ENCODE measurements at regions not wholly inside any gene's neighbourhood (a gene's known extent, or its start where the extent isn't known, plus 50 kb on each side); places are given as distances from the start of the nearest gene placed in this dataset.
A peak's percentile ranks its signal among the peaks of the same experiment; 100 is the strongest.

- no peak for DNase-seq
These were observed 299.0 kb downstream of the FBXO15 start for GRCh38 chr18:73848656-73849055.

GRCh38 chr18:73843455-73843854, 304.2 kb downstream of the FBXO15 start:
- DNase-seq, result no peak

GRCh38 chr18:73842795-73843394, 304.7 kb downstream of the FBXO15 start:
- DNase-seq, result peak; percentile 36

DNA sequence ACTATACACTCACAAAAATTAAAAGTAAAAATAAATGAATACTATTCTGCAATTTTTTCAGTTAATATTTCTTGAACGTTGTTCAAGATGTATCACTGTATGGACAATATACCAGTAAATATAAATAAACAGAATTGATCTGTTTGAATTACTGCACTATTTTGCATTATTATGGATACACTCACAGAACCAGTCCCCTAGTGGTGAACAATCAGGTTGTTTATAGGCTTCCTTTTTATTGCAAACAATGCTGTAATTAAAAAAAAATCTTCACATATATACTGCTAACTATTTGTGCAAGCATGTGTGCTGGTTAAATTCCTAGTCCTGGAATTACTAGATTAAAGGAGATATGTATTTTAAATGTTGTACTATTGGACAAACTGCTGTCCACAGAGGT, 306.0 kb downstream of the FBXO15 start:
- DNase-seq, result no peak

GRCh38 chr18:73840319-73840945, 307.2 kb downstream of the FBXO15 start:
- DNase-seq, result no peak

DNA sequence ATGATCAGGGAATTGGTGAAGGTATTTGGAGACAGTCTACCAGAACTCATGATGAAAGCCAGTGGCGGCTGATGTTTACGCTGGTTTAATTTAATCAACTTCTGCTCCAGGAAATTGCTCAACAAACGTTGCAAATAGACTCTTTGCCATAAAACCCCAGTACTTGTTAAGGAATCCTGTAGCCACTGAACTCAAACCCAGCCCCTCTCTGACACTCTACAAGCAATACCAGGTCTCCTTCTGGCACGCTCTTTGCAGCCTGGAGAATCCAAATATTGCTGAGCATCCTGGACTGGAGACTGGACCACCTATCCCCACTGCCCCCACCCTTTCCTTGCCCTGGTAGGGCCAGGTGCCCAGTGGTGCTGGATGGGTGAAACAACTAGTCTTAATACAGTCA, 308.2 kb downstream of the FBXO15 start:
- no peak for DNase-seq

DNA sequence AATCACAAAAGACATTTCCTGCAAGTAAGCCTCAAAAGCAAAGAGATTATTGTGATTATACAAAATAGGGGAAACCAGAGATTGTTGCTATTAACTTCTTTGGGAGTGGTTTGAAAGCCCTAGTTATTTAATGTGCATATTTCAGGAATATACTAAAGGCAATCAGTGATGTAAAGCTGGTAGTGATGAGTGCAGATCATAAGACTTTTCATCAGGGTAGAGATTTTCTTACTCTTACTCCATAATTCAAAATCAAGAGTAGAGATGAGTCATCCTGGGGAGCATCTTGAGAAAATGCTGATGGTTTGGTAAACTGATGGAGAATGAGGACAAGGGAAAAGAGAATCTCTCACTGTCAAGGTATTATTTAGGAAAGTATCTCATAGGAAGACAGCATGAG, 309.5 kb downstream of the FBXO15 start:
- DNase-seq, result no peak

- no peak for DNase-seq
These were observed 311.8 kb downstream of the FBXO15 start for GRCh38 chr18:73835656-73836364.

GRCh38 chr18:73835039-73835438, 312.6 kb downstream of the FBXO15 start:
- no peak for DNase-seq

- no peak for DNase-seq
These were observed 315.9 kb downstream of the FBXO15 start for GRCh38 chr18:73831688-73832087.

GRCh38 chr18:73829146-73829545, 318.5 kb downstream of the FBXO15 start:
- DNase-seq, result no peak

- DNase-seq, result no peak
These were observed 319.8 kb downstream of the FBXO15 start for GRCh38 chr18:73827801-73828200.

GRCh38 chr18:73826098-73826497, 321.5 kb downstream of the FBXO15 start:
- DNase-seq, result no peak

DNA sequence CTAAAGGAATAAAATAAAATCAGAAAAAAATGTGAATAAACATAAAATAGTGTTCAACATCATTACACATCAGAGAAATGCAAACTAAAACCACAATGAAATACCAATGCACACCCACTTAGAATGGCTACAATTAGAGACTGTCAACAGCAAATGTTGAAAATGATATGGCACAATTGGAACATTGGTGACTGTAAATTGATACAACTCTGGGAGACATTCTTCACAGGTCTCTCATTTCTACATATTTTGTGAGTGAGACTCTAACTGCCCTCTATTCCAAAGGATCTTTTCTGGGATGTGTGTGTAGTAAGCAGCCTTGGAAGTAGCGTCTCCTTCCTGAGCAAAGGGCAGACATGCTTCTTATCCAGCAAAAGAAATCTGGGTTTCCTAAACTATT, 323.0 kb downstream of the FBXO15 start:
- no peak for DNase-seq

DNA sequence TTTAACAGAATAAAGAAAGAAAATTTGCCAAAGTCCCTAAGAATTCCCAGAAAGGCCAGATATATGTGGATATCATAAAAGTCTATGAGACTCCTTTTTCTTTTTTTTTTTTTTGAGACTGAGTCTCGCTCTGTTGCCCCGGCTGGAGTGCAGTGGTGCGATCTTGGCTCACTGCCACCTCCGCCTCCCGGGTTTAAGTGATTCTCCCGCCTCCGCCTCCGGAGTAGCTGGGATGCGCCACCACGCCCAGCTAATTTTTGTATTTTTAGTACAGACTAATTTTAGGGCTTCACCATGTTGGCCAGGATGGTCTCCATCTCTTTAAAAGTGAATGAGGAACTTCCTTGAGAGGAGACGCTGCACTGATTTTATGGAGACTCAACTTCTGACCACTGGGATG, 335.2 kb downstream of the FBXO15 start:
- no peak for DNase-seq

DNA sequence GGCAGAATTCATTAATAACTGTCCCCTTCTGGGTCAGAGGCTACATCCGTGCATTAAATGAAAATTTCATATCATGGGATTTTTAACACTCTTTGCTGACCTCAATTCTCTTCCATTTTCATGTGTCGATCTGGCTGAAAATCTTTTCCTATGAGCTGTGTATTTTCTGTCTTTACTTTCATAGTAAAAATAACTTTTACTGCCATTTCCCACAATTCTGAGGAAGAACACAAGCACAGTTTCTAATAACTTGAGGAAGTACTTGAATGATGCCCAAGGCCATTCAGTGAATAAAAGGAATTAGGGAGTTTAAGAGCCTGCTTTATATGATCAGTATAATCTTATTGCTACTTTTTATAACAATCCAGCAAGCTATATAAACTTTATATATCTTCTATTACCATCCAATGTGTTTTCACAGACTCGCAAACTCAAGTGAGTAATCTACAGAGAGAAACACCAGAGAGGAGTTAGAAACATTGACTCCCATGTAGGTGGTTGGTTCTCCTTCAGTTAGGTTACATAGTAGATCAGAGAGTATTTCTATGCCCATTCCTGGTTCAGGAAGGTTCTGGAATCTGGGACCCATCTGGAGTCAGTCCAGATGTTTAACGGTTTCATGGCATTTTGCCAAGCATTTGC, 340.0 kb downstream of the FBXO15 start:
- no peak for DNase-seq

GRCh38 chr18:73805991-73806390, 341.6 kb downstream of the FBXO15 start:
- no peak for DNase-seq

GRCh38 chr18:73797419-73797818, 350.2 kb downstream of the FBXO15 start:
- no peak for DNase-seq

GRCh38 chr18:73793386-73793785, 354.2 kb downstream of the FBXO15 start:
- no peak for DNase-seq

- no peak for DNase-seq
These were observed 356.6 kb downstream of the FBXO15 start for GRCh38 chr18:73791081-73791480.

GRCh38 chr18:73790587-73790986, 357.0 kb downstream of the FBXO15 start:
- no peak for DNase-seq

DNA sequence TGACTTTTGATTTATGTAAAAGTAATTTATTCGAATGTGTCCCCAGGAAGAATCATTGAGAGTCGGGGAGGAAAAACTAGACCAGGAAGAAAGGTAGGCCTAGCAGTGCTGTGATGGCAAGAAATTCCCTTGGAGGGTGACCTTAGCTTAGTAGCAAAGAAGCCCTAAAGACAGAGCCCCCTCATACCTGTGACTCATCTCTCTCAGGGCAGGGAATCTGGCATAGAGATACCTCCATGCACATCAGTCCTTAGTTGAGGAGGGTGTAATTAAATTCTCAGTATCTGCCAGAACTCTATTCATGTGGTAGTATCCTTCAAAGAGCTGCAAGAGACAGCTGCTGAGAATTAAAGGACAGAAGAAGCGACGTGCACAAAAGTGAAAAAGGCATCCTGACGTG, 360.3 kb downstream of the FBXO15 start:
- no peak for DNase-seq

DNA sequence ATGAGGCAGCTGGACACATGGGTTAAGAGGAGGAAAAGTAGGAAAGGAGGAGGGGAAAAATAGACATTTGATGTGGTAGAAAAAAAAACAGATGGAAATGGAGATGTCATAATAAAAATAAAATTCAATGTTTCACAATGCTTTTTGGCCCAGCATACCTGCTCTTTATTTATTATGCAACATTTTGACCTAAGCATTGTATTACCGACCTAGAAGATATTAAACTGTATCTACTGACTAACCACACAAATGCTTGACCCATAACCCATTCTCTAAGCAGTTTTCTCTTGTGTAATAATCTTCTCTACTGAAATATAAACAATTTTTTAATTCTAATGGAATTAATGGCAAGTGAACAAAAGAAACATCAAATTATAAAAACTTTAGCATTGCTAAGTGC, 362.3 kb downstream of the FBXO15 start:
- DNase-seq, result no peak

GRCh38 chr18:73784853-73785252, 362.8 kb downstream of the FBXO15 start:
- DNase-seq, result no peak

All from CD4-positive, alpha-beta T cell treated with Interleukin-12 subunit alpha and Interleukin-12 subunit beta, for 1 hour (primary cell).